ENCODE measurements at regions not wholly inside any gene's neighbourhood (a gene's known extent, or its start where the extent isn't known, plus 50 kb on each side); places are given as distances from the start of the nearest gene placed in this dataset.
"Not testable (repeated sequence)": the region's sequence is repeated elsewhere in the genome, so short reads cannot be mapped to it uniquely, and the experiment has no call there.

- peak in 1 of 3 experiments; percentile 72 for DNase-seq
Measured at GRCh38 chr1:188669728-188670382, 1807.8 kb downstream of the BRINP3 start.

- no peak for DNase-seq
Measured at GRCh38 chr1:188670837-188671236, 1806.8 kb downstream of the BRINP3 start.

GRCh38 chr1:188672153-188672552 lies 1805.5 kb downstream of the BRINP3 start:
- DNase-seq: no peak

GRCh38 chr1:188689542-188689941 lies 1788.1 kb downstream of the BRINP3 start:
- DNase-seq: peak in 1 of 3 experiments; percentile 23

- no peak for DNase-seq
Measured at GRCh38 chr1:188700116-188700515, 1777.5 kb downstream of the BRINP3 start.

GRCh38 chr1:188706742-188707141 lies 1770.9 kb downstream of the BRINP3 start:
- no peak for DNase-seq

GRCh38 chr1:188708795-188709535 lies 1768.7 kb downstream of the BRINP3 start:
- peak in 2 of 3 experiments; percentile 60 to 93 for DNase-seq

GRCh38 chr1:188715566-188715965 lies 1762.1 kb downstream of the BRINP3 start:
- DNase-seq: peak in 1 of 3 experiments; percentile 24

GRCh38 chr1:188719735-188720134 lies 1757.9 kb downstream of the BRINP3 start:
- no peak for DNase-seq

GRCh38 chr1:188723332-188724020 lies 1754.2 kb downstream of the BRINP3 start:
- DNase-seq: no peak

GRCh38 chr1:188729039-188729438 lies 1748.6 kb downstream of the BRINP3 start:
- no peak for DNase-seq

GRCh38 chr1:188735567-188735966 lies 1742.1 kb downstream of the BRINP3 start:
- DNase-seq: no peak

GRCh38 chr1:188749275-188749674 lies 1728.4 kb downstream of the BRINP3 start:
- DNase-seq: not testable (repeated sequence)

- DNase-seq: not testable (repeated sequence)
Measured at GRCh38 chr1:188752027-188752426, 1725.6 kb downstream of the BRINP3 start.

- not testable (repeated sequence) for DNase-seq
Measured at GRCh38 chr1:188757747-188758146, 1719.9 kb downstream of the BRINP3 start.

GRCh38 chr1:188761226-188761625 lies 1716.4 kb downstream of the BRINP3 start:
- no peak for DNase-seq

- peak in 2 of 3 experiments; percentile 15 to 73 for DNase-seq
Measured at GRCh38 chr1:188762166-188762743, 1715.4 kb downstream of the BRINP3 start.

GRCh38 chr1:188763541-188763940 lies 1714.1 kb downstream of the BRINP3 start:
- no peak for DNase-seq

- DNase-seq: no peak
Measured at GRCh38 chr1:188769181-188769580, 1708.5 kb downstream of the BRINP3 start.

- DNase-seq: no peak
Measured at GRCh38 chr1:188769936-188770335, 1707.7 kb downstream of the BRINP3 start.

- DNase-seq: no peak
Measured at GRCh38 chr1:188778578-188778977, 1699.1 kb downstream of the BRINP3 start.

- DNase-seq: peak in 2 of 3 experiments; percentile 48 to 73
Measured at GRCh38 chr1:188782220-188782841, 1695.3 kb downstream of the BRINP3 start.

- DNase-seq: no peak
Measured at GRCh38 chr1:188794969-188795368, 1682.7 kb downstream of the BRINP3 start.
